Common myeloid progenitor, CD34-positive (primary cell): ENCODE measurements at regions not wholly inside any gene's neighbourhood (a gene's known extent, or its start where the extent isn't known, plus 50 kb on each side); places are given as distances from the start of the nearest gene placed in this dataset.

Source experiments
- CTCF ChIA-PET: fragments of 350-600 bp; sonication (Branson Sonifier 250); formaldehyde crosslinking; loops from one replicate; lab custom pipeline; 2021; ENCODE audit warnings: antibody characterized with exemption; lab: Charles Lee
- POLR2A ChIA-PET: fragments of 350-600 bp; sonication (Branson Sonifier 250); formaldehyde crosslinking; loops from one replicate; lab custom pipeline; 2021; ENCODE audit warnings: antibody characterized with exemption; lab: Charles Lee
- DNase-seq, 3 donors: peaks; one replicate each; pipeline versions ENCODE4 v3.0.0 to v3.0.0-alpha.2; 2013
- H3K27ac ChIP-seq, 2 experiments: 1 replicate in 1 of 2; 2 replicates in 1 of 2; pipeline ENCODE4 v1.7.0; 2013; ENCODE audit warnings: inconsistent platforms in 2 of 2, low read length in 2 of 2, mild to moderate bottlenecking in 2 of 2, low read depth in 1 of 2, moderate library complexity in 1 of 2; ENCODE audit not compliant: severe bottlenecking in 2 of 2, insufficient read depth in 1 of 2, poor library complexity in 1 of 2
- H3K27me3 ChIP-seq, 5 experiments: replicated peaks in 2 of 5; 1 replicate in 3 of 5; 2 replicates in 2 of 5; pipeline versions ENCODE4 v1.6.1 to v1.7.0; 2013; ENCODE audit warnings: low read length in 4 of 5, mild to moderate bottlenecking in 2 of 5, moderate library complexity in 2 of 5, inconsistent platforms in 1 of 5; ENCODE audit not compliant: insufficient read depth in 5 of 5, control insufficient read depth in 4 of 5
- H3K36me3 ChIP-seq, 4 experiments: 1 replicate in 2 of 4; 2 replicates in 2 of 4; pipeline versions ENCODE4 v1.6.1 to v1.7.0; 2013; ENCODE audit warnings: low read length in 3 of 4, control low read depth in 1 of 4, mild to moderate bottlenecking in 1 of 4; ENCODE audit not compliant: control insufficient read depth in 4 of 4, insufficient read depth in 4 of 4
- H3K4me1 ChIP-seq, 4 experiments: 1 replicate in 3 of 4; 2 replicates in 1 of 4; pipeline versions ENCODE4 v1.6.1 to v1.7.1; 2013; ENCODE audit warnings: low read length in 3 of 4, mild to moderate bottlenecking in 3 of 4, control low read depth in 1 of 4, inconsistent platforms in 1 of 4, moderate library complexity in 1 of 4; ENCODE audit not compliant: control insufficient read depth in 4 of 4, insufficient read depth in 4 of 4; ENCODE audit errors: control extremely low read depth in 1 of 4
- H3K4me3 ChIP-seq, 7 experiments: 1 replicate in 4 of 7; 2 replicates in 3 of 7; pipeline versions ENCODE4 v1.5.1 to v1.7.0; 2013; ENCODE audit warnings: mild to moderate bottlenecking in 7 of 7, low read length in 6 of 7, moderate library complexity in 6 of 7, inconsistent platforms in 2 of 7, low read depth in 2 of 7, control low read depth in 1 of 7; ENCODE audit not compliant: insufficient read depth in 4 of 7, control insufficient read depth in 1 of 7; ENCODE audit errors: extremely low read depth in 1 of 7
- H3K9me3 ChIP-seq, 5 experiments: 1 replicate in 4 of 5; 2 replicates in 1 of 5; pipeline versions ENCODE4 v1.6.1 to v1.7.1; 2013; ENCODE audit warnings: low read length in 4 of 5, mild to moderate bottlenecking in 2 of 5, inconsistent platforms in 1 of 5, low read depth in 1 of 5, moderate library complexity in 1 of 5; ENCODE audit not compliant: control insufficient read depth in 4 of 5, insufficient read depth in 2 of 5; ENCODE audit errors: control extremely low read depth in 1 of 5
- WGBS: methylation state at CpG from one replicate; pipeline ENCODE4 v1.1.5; 2013; ENCODE audit not compliant: insufficient coverage; 5-methylcytosine and 5-hydroxymethylcytosine counted together

DNA sequence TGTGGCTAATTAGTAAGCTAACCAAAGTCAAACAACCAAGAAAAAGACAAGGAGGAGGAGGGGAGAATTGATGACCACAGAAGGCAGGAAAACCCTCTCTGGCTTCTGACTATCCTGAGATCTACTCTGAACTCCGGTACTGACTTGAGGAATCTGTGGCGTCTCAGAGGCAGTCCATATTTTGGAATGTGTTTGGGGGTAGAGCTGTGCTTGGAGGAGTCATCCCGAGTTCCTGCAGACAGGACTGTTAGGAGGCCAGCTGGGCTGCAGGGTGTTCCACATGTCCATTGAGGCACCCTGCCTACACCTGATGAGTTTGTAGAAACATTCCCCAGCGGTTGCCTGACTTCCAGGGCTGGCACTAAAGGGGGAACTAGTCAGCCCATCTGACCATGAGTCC lies 91.6 kb downstream of the PLCE1 start:
- 87% methylated on average over 4 of the region's 4 CpGs for WGBS
- H3K36me3 ChIP-seq: no peaks in the 10 kb centered on the region
- peaks cover 0 to 2% (median 0%) of the 10 kb centered on the region in 5 experiments for H3K9me3 ChIP-seq
- no peaks in the 10 kb centered on the region for H3K4me1 ChIP-seq
- H3K4me3 ChIP-seq: no peak overlapping the region
- no peak for DNase-seq
- POLR2A ChIA-PET: no interaction called here
- no peak overlapping the region for H3K27ac ChIP-seq
- H3K27me3 ChIP-seq: peaks cover 0 to 11% (median 5%) of the 10 kb centered on the region in 5 experiments
- CTCF ChIA-PET: no interaction called here

DNA sequence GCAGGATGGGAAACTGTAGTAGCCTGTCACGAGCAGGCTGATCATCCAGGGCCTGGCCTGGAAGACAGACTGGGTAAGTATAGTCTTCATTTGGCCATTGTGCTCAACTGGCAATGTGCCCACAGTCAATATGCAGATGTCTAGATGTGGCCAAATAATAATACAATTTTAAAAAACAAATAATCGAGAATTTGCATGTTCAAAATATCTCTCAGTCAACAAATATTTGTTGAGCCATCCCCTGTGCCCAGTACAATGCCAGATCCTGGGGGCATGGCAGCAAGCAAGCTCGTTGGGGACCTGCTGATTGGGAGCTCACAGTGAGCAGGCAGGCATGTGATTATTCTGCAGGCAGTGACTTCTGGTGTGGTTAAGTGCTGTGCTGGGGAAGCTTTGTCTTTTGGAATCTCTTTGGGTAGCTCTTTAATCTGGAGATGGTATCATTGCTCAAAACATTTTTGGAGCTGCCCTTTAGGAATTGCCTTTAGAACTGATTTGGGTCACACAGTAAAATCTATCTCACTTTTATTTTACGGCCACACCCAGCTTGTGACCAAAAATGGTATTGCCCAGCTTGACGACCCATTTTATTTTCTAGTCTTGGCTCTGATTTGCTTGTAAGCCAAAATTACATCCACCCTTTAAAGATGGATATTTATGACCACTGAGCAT lies 92.2 kb downstream of the PLCE1 start:
- WGBS: 81% methylated on average over 3 of the region's 5 CpGs
- no peaks in the 10 kb centered on the region for H3K4me1 ChIP-seq
- POLR2A ChIA-PET: no interaction called here
- no peak overlapping the region for H3K4me3 ChIP-seq
- H3K9me3 ChIP-seq: peaks cover 0 to 2% (median 0%) of the 10 kb centered on the region in 5 experiments
- DNase-seq: no peak
- H3K27ac ChIP-seq: no peak overlapping the region
- CTCF ChIA-PET: no interaction called here
- H3K36me3 ChIP-seq: no peaks in the 10 kb centered on the region
- peaks cover 0 to 11% (median 5%) of the 10 kb centered on the region in 5 experiments for H3K27me3 ChIP-seq

DNA sequence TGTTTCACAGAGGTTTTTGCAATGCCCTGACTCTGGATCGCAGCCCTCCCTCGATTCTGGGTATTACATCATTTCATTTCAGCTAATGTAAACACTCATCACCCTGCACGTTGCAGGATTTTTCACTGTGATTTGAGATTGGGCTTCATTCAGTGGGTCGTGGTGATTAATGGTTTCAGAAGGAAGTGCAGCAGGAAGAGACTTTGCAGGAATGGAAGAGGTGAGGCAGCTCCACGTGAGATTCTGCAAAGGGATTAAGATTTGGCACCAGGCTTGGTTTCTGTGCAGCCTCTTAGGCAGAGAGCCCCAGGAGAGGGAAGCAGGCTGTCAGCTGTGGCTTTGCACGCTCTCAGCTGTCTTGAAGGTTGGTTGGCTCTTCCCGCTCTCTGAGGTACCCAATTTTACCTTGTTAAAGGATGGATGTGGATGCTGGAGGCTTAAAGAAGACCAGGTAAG lies 95.2 kb downstream of the PLCE1 start:
- ChIA-PET POLR2A (no interaction called here), CTCF (no interaction called here)
- DNase-seq: no peak
- Histone ChIP-seq H3K4me3 (no peak overlapping the region), H3K36me3 (no peaks in the 10 kb centered on the region), H3K4me1 (no peaks in the 10 kb centered on the region), H3K27me3 (peaks cover 0 to 14% (median 6%) of the 10 kb centered on the region in 5 experiments), H3K27ac (no peak overlapping the region), H3K9me3 (peaks cover 0 to 1% (median 0%) of the 10 kb centered on the region in 5 experiments)
- WGBS: 26% methylated on average over 4 of the region's 7 CpGs

DNA sequence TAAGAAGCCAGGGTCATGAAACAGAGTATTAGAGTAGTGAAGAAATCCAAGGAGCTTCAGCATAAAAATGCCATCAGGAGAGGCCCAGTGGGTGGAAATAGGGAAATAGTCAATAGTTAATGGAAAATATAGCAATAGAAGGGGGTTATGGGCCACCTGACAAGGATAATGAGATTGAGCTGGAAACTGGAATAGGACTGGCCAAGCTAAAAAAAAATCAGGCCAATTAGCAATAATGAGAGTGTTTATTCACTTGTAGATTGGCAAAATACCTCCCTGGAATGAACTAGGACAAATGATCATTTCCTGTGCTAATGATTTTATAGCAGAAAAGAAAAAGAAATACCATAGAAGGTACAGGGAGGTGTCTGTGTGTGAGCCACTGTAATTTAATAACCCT lies 97.9 kb downstream of the PLCE1 start:
- peaks cover 0 to 14% (median 5%) of the 10 kb centered on the region in 5 experiments for H3K27me3 ChIP-seq
- peaks cover 0 to 3% (median 0%) of the 10 kb centered on the region in 5 experiments for H3K9me3 ChIP-seq
- CTCF ChIA-PET: no interaction called here
- no peak overlapping the region for H3K27ac ChIP-seq
- DNase-seq: no peak
- H3K4me3 ChIP-seq: no peak overlapping the region
- no peaks in the 10 kb centered on the region for H3K36me3 ChIP-seq
- no peaks in the 10 kb centered on the region for H3K4me1 ChIP-seq
- POLR2A ChIA-PET: no interaction called here

DNA sequence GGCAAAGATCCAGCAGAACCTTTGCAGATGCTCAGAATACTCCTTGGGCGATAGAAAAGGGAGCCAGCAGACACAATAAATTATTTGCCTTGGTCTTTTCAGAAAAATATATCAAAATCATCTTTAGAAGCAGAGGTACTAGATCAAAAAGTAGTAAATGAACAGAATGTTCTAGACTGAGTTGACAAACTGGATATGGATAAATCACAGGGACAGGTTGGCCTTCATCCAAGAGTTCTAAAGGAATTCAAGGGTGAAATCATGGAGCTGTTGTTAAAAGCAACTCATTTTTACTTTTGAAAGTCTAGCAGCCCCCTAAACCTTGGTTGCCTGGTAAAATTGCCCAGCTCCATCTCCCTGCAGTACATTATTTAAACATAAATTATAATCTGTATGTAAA lies 99.1 kb downstream of the PLCE1 start:
- peaks cover 0 to 14% (median 5%) of the 10 kb centered on the region in 5 experiments for H3K27me3 ChIP-seq
- ChIA-PET POLR2A (no interaction called here), CTCF (no interaction called here)
- H3K36me3 ChIP-seq: no peaks in the 10 kb centered on the region
- H3K4me1 ChIP-seq: no peaks in the 10 kb centered on the region
- peaks cover 0 to 3% (median 0%) of the 10 kb centered on the region in 5 experiments for H3K9me3 ChIP-seq
- H3K4me3 ChIP-seq: no peak overlapping the region
- no peak overlapping the region for H3K27ac ChIP-seq
- DNase-seq: no peak
- WGBS: no CpG with 5 or more reads among the region's 1 CpG

DNA sequence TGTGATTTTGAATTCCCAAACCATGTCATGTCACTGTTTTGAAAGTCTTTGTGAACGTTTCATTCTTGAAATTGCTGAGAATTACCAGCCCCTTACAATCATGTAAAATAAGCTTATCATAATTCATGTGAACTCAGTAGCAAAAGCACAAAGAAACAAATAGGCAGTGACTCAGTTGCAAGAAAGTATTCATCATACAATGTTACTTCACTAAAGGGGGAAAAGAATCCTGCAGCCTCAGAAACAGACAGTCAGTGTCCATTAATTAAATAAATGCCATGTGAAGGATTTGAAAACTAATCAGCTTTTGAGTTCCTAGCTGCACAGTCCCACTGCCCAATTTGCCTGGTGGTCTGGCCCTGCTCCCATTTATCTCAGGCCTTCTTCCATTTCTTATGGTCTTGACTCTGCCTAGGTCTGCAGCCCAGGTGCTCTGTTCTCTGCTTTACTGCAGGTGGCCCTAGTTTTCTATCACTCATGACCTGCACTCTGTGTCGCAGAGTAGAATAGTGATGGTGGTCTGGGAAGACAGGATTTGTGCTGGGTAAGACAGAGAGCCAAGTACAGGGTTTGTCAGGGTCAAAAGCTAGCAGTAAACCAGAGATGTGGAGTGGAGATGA lies 99.7 kb downstream of the PLCE1 start:
- Histone ChIP-seq H3K36me3 (no peaks in the 10 kb centered on the region), H3K27me3 (peaks cover 0 to 11% (median 5%) of the 10 kb centered on the region in 5 experiments), H3K9me3 (peaks cover 0 to 3% (median 0%) of the 10 kb centered on the region in 5 experiments), H3K4me3 (no peak overlapping the region), H3K27ac (no peak overlapping the region), H3K4me1 (no peaks in the 10 kb centered on the region)
- ChIA-PET POLR2A (no interaction called here), CTCF (no interaction called here)
- WGBS: 67% methylated on average over 1 of the region's 2 CpGs
- DNase-seq: no peak

DNA sequence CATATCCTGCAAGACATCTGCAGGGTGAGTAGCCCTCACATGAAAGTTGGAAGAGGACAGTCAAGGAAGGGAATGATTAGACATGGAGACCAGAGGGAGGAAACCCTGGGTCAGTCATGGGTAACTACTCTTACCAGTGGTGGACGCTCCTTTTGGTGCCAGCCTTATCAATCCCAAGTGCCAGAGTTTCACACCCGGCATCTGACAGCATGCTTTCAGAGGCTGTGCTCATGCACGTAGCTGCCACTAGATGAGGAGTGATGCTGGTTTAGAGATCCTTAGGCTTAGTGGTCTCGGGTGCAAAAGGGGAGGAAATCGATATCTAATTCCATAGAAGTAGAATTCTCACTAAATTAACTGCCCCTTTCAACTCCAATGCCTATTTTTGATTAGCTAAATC lies 100.8 kb downstream of the PLCE1 start:
- CTCF ChIA-PET: no interaction called here
- no peak overlapping the region for H3K27ac ChIP-seq
- no peak for DNase-seq
- 86% methylated on average over 4 of the region's 5 CpGs for WGBS
- H3K9me3 ChIP-seq: peaks cover 0 to 3% (median 0%) of the 10 kb centered on the region in 5 experiments
- no peaks in the 10 kb centered on the region for H3K4me1 ChIP-seq
- H3K27me3 ChIP-seq: peaks cover 0 to 8% (median 2%) of the 10 kb centered on the region in 5 experiments
- POLR2A ChIA-PET: no interaction called here
- no peak overlapping the region for H3K4me3 ChIP-seq
- no peaks in the 10 kb centered on the region for H3K36me3 ChIP-seq
